IMR-90 (cell line): ENCODE measurements at regions not wholly inside any gene's neighbourhood (a gene's known extent, or its start where the extent isn't known, plus 50 kb on each side); places are given as distances from the start of the nearest gene placed in this dataset.

Experiments
- ELK1 ChIP-seq: fragments of 150-350 bp; IDR thresholded peaks from 2 replicates; pipeline ENCODE4 v1.6.1; 2016; ENCODE audit warnings: low read depth, mild to moderate bottlenecking, low read length, moderate library complexity, borderline replicate concordance
- FOS ChIP-seq: fragments of 150-350 bp; IDR thresholded peaks from 2 replicates; pipeline ENCODE4 v1.6.1; 2016; ENCODE audit warnings: low read depth, low read length
- MAZ ChIP-seq: IDR thresholded peaks from 2 replicates; pipeline ENCODE4 v1.6.1; 2012; ENCODE audit warnings: low read depth, mild to moderate bottlenecking, low read length, improper control_type of control experiment, moderate library complexity, borderline replicate concordance

- TF ChIP-seq ELK1 (no peak), FOS (no peak), MAZ (no peak)
Observed at GRCh38 chr16:86669285-86669805, 91.0 kb downstream of the FOXL1 start (continued).
